HEK293T (cell line): ENCODE measurements at regions not wholly inside any gene's neighbourhood (a gene's known extent, or its start where the extent isn't known, plus 50 kb on each side); places are given as distances from the start of the nearest gene placed in this dataset.

ENCODE experiments used
- ARNT ChIP-seq: fragments of 450-650 bp; IDR thresholded peaks from 2 replicates; pipeline ENCODE4 v1.6.1; 2017; ENCODE audit warnings: mild to moderate bottlenecking
- BHLHE40 ChIP-seq: fragments of 450-650 bp; IDR thresholded peaks from 2 replicates; pipeline ENCODE4 v1.6.1; 2016; ENCODE audit warnings: mild to moderate bottlenecking, moderate library complexity, borderline replicate concordance
- CTBP1 ChIP-seq: fragments of 450-650 bp; IDR thresholded peaks from 2 replicates; pipeline ENCODE4 v1.6.1; 2016; ENCODE audit warnings: borderline replicate concordance
- ELF4 ChIP-seq: fragments of 450-650 bp; IDR thresholded peaks from 2 replicates; pipeline ENCODE4 v1.6.1; 2017; ENCODE audit warnings: antibody characterized with exemption
- FOXA1 ChIP-seq: fragments of 450-650 bp; IDR thresholded peaks from 2 replicates; pipeline ENCODE4 v1.6.1; 2016; ENCODE audit warnings: mild to moderate bottlenecking
- FOXK2 ChIP-seq: fragments of 450-650 bp; IDR thresholded peaks from 2 replicates; pipeline ENCODE4 v1.6.1; 2016; ENCODE audit warnings: mild to moderate bottlenecking
- FOXM1 ChIP-seq: fragments of 450-650 bp; IDR thresholded peaks from 2 replicates; pipeline ENCODE4 v1.6.1; 2017; ENCODE audit warnings: mild to moderate bottlenecking, borderline replicate concordance
- L3MBTL2 ChIP-seq: fragments of 450-650 bp; conservative IDR thresholded peaks from 2 replicates; pipeline ENCODE4 v1.6.1; 2016; ENCODE audit warnings: mild to moderate bottlenecking
- SP1 ChIP-seq: fragments of 450-650 bp; IDR thresholded peaks from 2 replicates; pipeline ENCODE4 v1.6.1; 2017
- SUZ12 ChIP-seq: fragments of 450-650 bp; IDR thresholded peaks from 2 replicates; pipeline ENCODE4 v1.6.1; 2016; ENCODE audit warnings: mild to moderate bottlenecking
- ZNF384 ChIP-seq: fragments of 450-650 bp; IDR thresholded peaks from 2 replicates; pipeline ENCODE4 v1.6.1; 2016

GRCh38 chr1:193388683-193389082 lies 202.3 kb upstream of the B3GALT2 start:
- TF ChIP-seq FOXA1 (no peak), SUZ12 (no peak), FOXM1 (no peak), ZNF384 (no peak), ELF4 (no peak), SP1 (no peak), FOXK2 (no peak), CTBP1 (no peak), BHLHE40 (no peak), ARNT (no peak), L3MBTL2 (no peak)
